ENCODE measurements at regions not wholly inside any gene's neighbourhood (a gene's known extent, or its start where the extent isn't known, plus 50 kb on each side); places are given as distances from the start of the nearest gene placed in this dataset.

- no peak for TF ChIP-seq POLR2AphosphoS5 (IDR thresholded peaks at IDR 0.05; ENCODE audit: insufficient read depth, low read depth, low read length)
- TF ChIP-seq CTCF (IDR thresholded peaks at IDR 0.05; ENCODE audit: extremely low read depth in 1 of 2, insufficient read depth in 1 of 2, low read depth in 1 of 2, low read length in 2 of 2), result no peak
- no peak for TF ChIP-seq POLR2A (IDR thresholded peaks at IDR 0.05; ENCODE audit: low read depth, low read length)
- no peak for TF ChIP-seq MAX (IDR thresholded peaks at IDR 0.05; ENCODE audit: insufficient read depth, insufficient read length)
- TF ChIP-seq EZH2 (IDR thresholded peaks at IDR 0.05; ENCODE audit: borderline replicate concordance, low read depth, low read length, severe bottlenecking), result no peak
- TF ChIP-seq JUN (IDR thresholded peaks at IDR 0.05; ENCODE audit: borderline replicate concordance, insufficient read depth, insufficient read length, low read depth), result no peak
Measured at GRCh38 chr11:80182901-80183300, 742.1 kb upstream of the TENM4 start.
